Ishikawa (cell line): ENCODE measurements at regions not wholly inside any gene's neighbourhood (a gene's known extent, or its start where the extent isn't known, plus 50 kb on each side); places are given as distances from the start of the nearest gene placed in this dataset.

ENCODE experiments used
- CEBPB ChIP-seq: IDR thresholded peaks from 2 replicates; pipeline ENCODE4 v1.6.1; 2012
- CREB1 ChIP-seq: IDR thresholded peaks from 2 replicates; pipeline ENCODE4 v1.6.1; 2012; ENCODE audit warnings: low read depth
- EGR1 ChIP-seq: IDR thresholded peaks from 2 replicates; pipeline ENCODE4 v1.6.1; 2012
- EP300 ChIP-seq: IDR thresholded peaks from 2 replicates; pipeline ENCODE4 v1.6.1; 2012; ENCODE audit warnings: borderline replicate concordance
- FOXM1 ChIP-seq: IDR thresholded peaks from 2 replicates; pipeline ENCODE4 v1.6.1; 2012; ENCODE audit warnings: low read depth, borderline replicate concordance
- NFIC ChIP-seq: IDR thresholded peaks from 2 replicates; pipeline ENCODE4 v1.6.1; 2012
- RAD21 ChIP-seq: IDR thresholded peaks from 2 replicates; pipeline ENCODE4 v1.6.1; 2012; ENCODE audit warnings: low read depth
- REST ChIP-seq: IDR thresholded peaks from 2 replicates; pipeline ENCODE4 v1.6.1; 2012; ENCODE audit warnings: low read depth, mild to moderate bottlenecking
- TAF1 ChIP-seq: IDR thresholded peaks from 2 replicates; pipeline ENCODE4 v1.6.1; 2012; ENCODE audit warnings: low read depth, mild to moderate bottlenecking
- TCF12 ChIP-seq: IDR thresholded peaks from 2 replicates; pipeline ENCODE4 v1.6.1; 2012; ENCODE audit warnings: low read depth
- TEAD4 ChIP-seq: IDR thresholded peaks from 2 replicates; pipeline ENCODE4 v1.6.1; 2012
- YY1 ChIP-seq: IDR thresholded peaks from 2 replicates; pipeline ENCODE4 v1.6.1; 2012; ENCODE audit warnings: low read depth
- ZBTB7A ChIP-seq: IDR thresholded peaks from 2 replicates; pipeline ENCODE4 v1.6.1; 2012; ENCODE audit warnings: low read depth
- TF ChIP-seq, protein P1 (sequence below): IDR thresholded peaks from 2 replicates; pipeline ENCODE4 v1.6.1; 2012
- TF ChIP-seq, protein P2 (sequence below): IDR thresholded peaks from 2 replicates; pipeline ENCODE4 v1.6.1; 2012

DNA sequence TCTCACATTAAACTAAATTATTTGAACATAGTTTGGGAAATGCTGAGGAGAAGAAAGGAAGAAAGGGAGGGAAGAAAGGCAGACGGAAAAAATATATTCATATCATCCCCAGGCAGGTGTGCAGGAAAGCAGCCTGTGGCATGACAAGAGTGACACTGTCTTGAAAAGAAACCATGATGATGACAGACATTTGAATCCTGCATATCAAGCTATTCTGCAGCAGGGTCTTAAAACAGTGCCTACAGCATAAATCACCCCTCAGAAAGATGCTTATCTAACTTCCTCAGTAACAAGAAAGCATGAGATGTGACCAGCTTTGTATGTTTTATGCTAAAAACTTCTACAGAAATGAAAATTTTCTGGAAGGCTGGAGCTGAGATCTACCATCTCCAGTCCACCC, 144.5 kb upstream of the GRM7 start:
- TF ChIP-seq TCF12 (no peak), FOXM1 (no peak), ZBTB7A (no peak)

DNA sequence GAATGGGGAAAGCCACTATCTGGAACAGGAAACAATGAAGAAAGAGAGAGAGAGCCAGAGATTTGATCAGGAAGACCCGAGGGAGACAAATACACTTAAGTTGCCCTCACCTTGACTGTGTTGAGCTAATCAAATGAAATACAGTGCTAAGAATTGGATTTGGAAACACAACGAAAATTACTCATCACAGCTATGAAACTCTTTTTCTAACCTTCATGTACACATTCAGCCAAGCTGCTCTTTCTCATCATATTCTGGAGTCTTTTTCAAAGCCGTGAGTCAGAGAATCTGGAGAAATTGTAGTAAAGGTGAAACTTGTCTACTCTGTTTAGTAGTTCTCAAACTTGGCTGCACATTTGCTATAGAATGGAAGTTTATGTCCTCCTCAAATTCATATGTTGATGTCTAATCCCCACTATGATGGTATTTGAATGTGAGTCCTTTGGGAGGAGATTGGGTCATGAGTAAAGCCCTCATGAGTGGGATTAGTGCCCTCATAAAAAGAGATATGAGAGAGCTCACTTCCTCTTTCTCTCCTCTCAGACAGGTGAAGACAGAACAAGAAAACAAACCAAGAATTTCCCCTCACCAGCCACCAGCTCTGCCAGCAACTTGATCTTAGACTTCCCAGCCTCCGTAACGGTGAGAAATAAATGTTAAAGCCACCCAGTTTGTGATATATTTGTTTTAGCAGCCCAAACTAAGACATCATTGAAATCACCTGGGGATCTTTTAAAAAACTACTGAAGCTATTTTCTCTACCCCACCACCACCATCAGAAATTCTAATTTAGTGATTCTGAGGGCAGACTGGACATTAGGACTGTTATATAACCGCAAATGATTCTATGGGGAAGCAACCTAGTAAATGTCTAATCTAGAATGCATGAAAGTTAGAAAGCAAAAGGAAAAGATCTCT, 143.6 kb upstream of the GRM7 start:
- TF ChIP-seq TCF12 (no peak), YY1 (no peak), CEBPB (no peak), EGR1 (no peak), TAF1 (no peak), ZBTB7A (no peak), FOXM1 (no peak), TEAD4 (no peak), NFIC (no peak), REST (no peak), RAD21 (no peak), EP300 (no peak), CREB1 (no peak)
- TF ChIP-seq, protein P1, sequence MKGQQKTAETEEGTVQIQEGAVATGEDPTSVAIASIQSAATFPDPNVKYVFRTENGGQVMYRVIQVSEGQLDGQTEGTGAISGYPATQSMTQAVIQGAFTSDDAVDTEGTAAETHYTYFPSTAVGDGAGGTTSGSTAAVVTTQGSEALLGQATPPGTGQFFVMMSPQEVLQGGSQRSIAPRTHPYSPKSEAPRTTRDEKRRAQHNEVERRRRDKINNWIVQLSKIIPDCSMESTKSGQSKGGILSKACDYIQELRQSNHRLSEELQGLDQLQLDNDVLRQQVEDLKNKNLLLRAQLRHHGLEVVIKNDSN: no peak
- TF ChIP-seq, protein P2, sequence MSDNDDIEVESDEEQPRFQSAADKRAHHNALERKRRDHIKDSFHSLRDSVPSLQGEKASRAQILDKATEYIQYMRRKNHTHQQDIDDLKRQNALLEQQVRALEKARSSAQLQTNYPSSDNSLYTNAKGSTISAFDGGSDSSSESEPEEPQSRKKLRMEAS: no peak

GRCh38 chr3:6719999-6720398, 140.9 kb upstream of the GRM7 start:
- TF ChIP-seq RAD21 (no peak), TEAD4 (no peak), CEBPB (no peak), TAF1 (no peak), CREB1 (no peak), EGR1 (no peak), ZBTB7A (no peak), REST (no peak)
- TF ChIP-seq, protein P1: no peak
- TF ChIP-seq, protein P2: no peak

DNA sequence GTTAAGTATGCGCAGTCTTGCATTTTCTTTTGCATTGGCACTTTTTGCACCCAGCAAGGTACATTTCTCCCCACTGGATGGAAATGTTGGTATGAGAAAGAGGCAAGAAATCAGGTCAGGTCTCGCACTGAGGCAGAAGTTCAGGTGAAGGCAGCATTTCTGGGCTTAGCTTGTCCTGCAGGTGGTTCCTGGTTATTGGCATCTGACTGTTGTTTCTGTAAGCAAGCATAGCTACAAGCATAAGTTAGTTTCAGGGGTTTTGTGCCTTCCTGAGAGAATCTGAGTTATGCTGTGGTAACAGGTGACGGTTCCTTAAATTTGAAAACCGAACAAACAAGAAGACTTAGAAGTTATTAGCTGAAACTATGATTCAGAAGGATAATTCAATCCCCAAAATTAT, 139.4 kb upstream of the GRM7 start:
- TF ChIP-seq, protein P1: no peak
- TF ChIP-seq TEAD4 (no peak), ZBTB7A (no peak), TAF1 (no peak), FOXM1 (no peak), YY1 (no peak), RAD21 (no peak), EP300 (no peak), REST (no peak), CEBPB (no peak), NFIC (no peak)
- TF ChIP-seq, protein P2: no peak
